ENCODE measurements at regions not wholly inside any gene's neighbourhood (a gene's known extent, or its start where the extent isn't known, plus 50 kb on each side); places are given as distances from the start of the nearest gene placed in this dataset.
"Not testable (repeated sequence)": the region's sequence is repeated elsewhere in the genome, so short reads cannot be mapped to it uniquely, and the experiment has no call there.

GRCh38 chr7:118858651-118859149, 634.2 kb downstream of the ANKRD7 start:
- Mint-ChIP-seq H3K27me3 (no peaks in the 10 kb centered on the region), H3K36me3 (ENCODE audit: low read depth) (no peaks in the 10 kb centered on the region), H3K9me3 (peaks cover 4% of the 10 kb centered on the region), H3K27ac (no peak overlapping the region), H3K4me3 (no peak overlapping the region), H3K4me1 (no peaks in the 10 kb centered on the region)
- intact Hi-C loops (cut with micrococcal nuclease) = no loop called here
- DNase-seq = no peak

DNA sequence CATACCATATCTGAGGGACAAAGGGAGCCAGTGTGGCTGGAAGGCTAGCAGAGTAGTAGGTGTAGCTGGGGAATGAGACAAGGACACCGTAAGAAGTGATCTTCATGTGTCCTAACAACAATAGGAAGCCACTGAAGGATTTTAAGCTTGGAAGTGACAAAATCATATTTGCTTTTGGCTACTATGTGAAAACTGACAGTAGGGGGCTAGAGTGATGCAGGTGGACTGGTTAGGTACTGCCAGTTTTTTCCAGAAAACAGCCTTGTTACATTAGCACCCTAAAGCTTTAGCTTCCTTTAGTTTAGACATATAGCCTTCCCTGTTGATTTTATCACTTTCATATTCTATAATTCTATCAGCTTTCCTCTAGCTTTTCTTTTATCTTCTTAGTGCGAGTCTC, 637.1 kb downstream of the ANKRD7 start:
- no peak overlapping the region for H3K27ac Mint-ChIP-seq
- no peaks in the 10 kb centered on the region for H3K36me3 Mint-ChIP-seq (ENCODE audit: low read depth)
- peaks cover 4% of the 10 kb centered on the region for H3K9me3 Mint-ChIP-seq
- H3K27me3 Mint-ChIP-seq = no peaks in the 10 kb centered on the region
- no peaks in the 10 kb centered on the region for H3K4me1 Mint-ChIP-seq
- intact Hi-C loops (cut with micrococcal nuclease) = no loop called here
- DNase-seq = no peak
- no peak overlapping the region for H3K4me3 Mint-ChIP-seq

DNA sequence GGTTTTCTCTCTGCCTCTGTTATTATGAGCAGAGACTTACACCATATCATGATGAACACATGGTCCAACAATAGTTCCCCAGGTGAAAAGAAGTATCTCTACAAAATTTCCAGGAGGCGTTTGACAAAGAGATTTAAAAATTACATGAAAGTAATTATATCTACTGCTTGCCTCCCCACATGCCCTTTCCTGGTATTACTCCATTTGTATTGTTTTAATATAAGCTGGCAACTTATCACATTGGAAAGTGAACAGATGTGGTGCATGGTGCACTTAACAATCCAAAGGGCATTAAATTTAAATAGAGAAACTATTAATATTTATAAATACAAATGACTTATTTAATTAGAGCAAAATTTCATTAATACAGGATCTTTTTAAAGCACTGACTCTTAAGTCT, 638.2 kb downstream of the ANKRD7 start:
- Mint-ChIP-seq H3K36me3 (ENCODE audit: low read depth) (no peaks in the 10 kb centered on the region), H3K4me3 (no peak overlapping the region), H3K4me1 (no peaks in the 10 kb centered on the region), H3K27ac (no peak overlapping the region), H3K27me3 (no peaks in the 10 kb centered on the region), H3K9me3 (peaks cover 1% of the 10 kb centered on the region)
- intact Hi-C loops (cut with micrococcal nuclease) = no loop called here
- no peak for DNase-seq

- Mint-ChIP-seq H3K4me3 (no peak overlapping the region), H3K36me3 (ENCODE audit: low read depth) (no peaks in the 10 kb centered on the region), H3K27me3 (no peaks in the 10 kb centered on the region), H3K27ac (no peak overlapping the region), H3K9me3 (no peaks in the 10 kb centered on the region), H3K4me1 (no peaks in the 10 kb centered on the region)
- DNase-seq = no peak
- intact Hi-C loops (cut with micrococcal nuclease) = no loop called here
These were observed 639.5 kb downstream of the ANKRD7 start for GRCh38 chr7:118863966-118864365.

- Mint-ChIP-seq H3K9me3 (no peaks in the 10 kb centered on the region), H3K36me3 (ENCODE audit: low read depth) (no peaks in the 10 kb centered on the region), H3K4me3 (no peak overlapping the region), H3K27ac (no peak overlapping the region), H3K27me3 (no peaks in the 10 kb centered on the region), H3K4me1 (no peaks in the 10 kb centered on the region)
- DNase-seq = no peak
- intact Hi-C loops (cut with micrococcal nuclease) = no loop called here
These were observed 643.4 kb downstream of the ANKRD7 start for GRCh38 chr7:118867860-118868259.

GRCh38 chr7:118869141-118869540, 644.6 kb downstream of the ANKRD7 start:
- DNase-seq; H3K27me3 Mint-ChIP-seq; H3K27ac Mint-ChIP-seq; intact Hi-C loops (cut with micrococcal nuclease); H3K4me1 Mint-ChIP-seq; H3K9me3 Mint-ChIP-seq; H3K36me3 Mint-ChIP-seq (ENCODE audit: low read depth); H3K4me3 Mint-ChIP-seq: not testable (repeated sequence)

GRCh38 chr7:118870187-118870586, 645.7 kb downstream of the ANKRD7 start:
- no peaks in the 10 kb centered on the region for H3K27me3 Mint-ChIP-seq
- H3K27ac Mint-ChIP-seq = no peak overlapping the region
- no peaks in the 10 kb centered on the region for H3K9me3 Mint-ChIP-seq
- intact Hi-C loops (cut with micrococcal nuclease) = no loop called here
- no peaks in the 10 kb centered on the region for H3K4me1 Mint-ChIP-seq
- H3K36me3 Mint-ChIP-seq (ENCODE audit: low read depth) = no peaks in the 10 kb centered on the region
- no peak for DNase-seq
- H3K4me3 Mint-ChIP-seq = no peak overlapping the region

DNA sequence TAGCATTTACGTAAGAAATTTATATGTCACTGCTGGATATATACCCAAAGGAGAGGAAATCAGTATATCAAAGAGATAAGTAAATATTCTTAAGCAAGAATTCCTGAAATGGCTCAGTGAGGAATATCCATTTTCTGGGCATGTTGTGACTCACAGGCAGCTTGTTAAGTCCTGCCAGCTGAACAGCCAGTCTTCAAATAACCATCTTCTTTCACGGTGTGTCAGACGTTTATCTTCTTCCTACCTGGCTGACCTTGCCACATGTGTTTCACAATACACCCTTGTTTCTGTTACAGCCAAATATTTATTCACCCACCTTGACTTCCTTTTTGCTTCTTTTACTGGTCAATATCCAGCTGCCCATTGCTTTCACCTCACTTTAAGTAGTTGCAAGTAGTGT, 648.1 kb downstream of the ANKRD7 start:
- no peaks in the 10 kb centered on the region for H3K4me1 Mint-ChIP-seq
- H3K27me3 Mint-ChIP-seq = no peaks in the 10 kb centered on the region
- intact Hi-C loops (cut with micrococcal nuclease) = no loop called here
- no peak overlapping the region for H3K4me3 Mint-ChIP-seq
- no peaks in the 10 kb centered on the region for H3K36me3 Mint-ChIP-seq (ENCODE audit: low read depth)
- H3K27ac Mint-ChIP-seq = no peak overlapping the region
- no peaks in the 10 kb centered on the region for H3K9me3 Mint-ChIP-seq
- DNase-seq = no peak

DNA sequence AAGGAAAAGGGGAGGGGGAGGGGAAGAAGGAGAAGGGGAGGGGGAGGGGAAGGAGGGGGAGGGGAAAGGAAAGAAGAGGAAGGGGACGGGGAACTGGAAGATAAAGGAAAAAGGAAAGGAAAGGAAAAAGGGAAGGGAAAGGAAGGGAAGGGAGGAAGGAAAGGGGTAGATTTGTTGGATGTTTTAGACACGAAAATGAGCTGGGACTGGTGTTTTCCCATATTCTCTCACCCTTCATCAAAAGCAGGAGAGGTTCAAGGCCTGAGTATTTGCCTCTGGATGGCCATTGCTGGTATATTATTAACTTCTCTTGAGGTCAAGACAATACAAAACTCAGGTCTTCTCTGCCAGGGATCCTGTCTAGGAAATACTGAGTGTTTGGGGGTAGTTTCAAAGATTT, 652.7 kb downstream of the ANKRD7 start:
- intact Hi-C loops (cut with micrococcal nuclease) = no loop called here
- Mint-ChIP-seq H3K4me1 (no peaks in the 10 kb centered on the region), H3K4me3 (no peak overlapping the region), H3K27me3 (no peaks in the 10 kb centered on the region), H3K27ac (no peak overlapping the region), H3K36me3 (ENCODE audit: low read depth) (no peaks in the 10 kb centered on the region), H3K9me3 (no peaks in the 10 kb centered on the region)
- DNase-seq = no peak

DNA sequence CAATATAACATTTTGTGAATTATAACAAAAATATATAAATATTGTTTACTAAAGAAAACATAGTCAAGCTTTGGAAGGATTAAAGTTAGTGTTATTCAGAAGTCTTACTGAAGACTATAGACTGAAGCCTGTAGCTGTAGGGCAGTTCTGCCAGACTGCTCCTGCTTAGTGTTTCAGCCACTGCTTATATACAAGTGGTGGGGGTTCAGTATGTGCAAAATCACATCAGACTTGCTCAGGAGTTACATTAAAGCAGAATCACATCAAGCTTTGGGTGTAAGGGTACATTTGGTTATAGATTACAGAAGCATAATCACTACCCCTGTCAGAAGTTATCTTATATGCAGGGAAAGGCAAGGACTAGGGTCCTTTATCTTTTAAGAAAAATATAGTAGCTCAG, 653.8 kb downstream of the ANKRD7 start:
- Mint-ChIP-seq H3K4me3 (no peak overlapping the region), H3K27me3 (no peaks in the 10 kb centered on the region), H3K9me3 (no peaks in the 10 kb centered on the region), H3K27ac (no peak overlapping the region), H3K36me3 (ENCODE audit: low read depth) (no peaks in the 10 kb centered on the region), H3K4me1 (no peaks in the 10 kb centered on the region)
- DNase-seq = no peak
- intact Hi-C loops (cut with micrococcal nuclease) = no loop called here

DNA sequence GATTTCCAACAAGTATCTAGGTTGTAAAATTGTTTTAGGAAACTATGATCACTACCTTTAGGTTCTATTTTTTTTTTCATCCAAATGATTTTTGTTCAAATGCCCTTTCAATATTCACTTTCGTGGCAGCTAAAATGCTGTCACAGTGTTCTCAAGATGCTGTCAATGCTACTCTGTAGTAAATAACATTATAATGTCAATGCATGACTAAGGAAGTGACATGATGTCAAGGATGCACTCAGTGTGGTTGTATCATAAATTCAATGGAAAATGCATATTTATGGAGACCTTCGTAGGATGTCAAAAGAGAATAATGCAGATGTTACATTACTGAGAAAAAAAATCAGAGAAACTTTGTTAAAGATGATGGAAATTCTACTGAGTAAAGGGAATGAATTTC, 673.8 kb downstream of the ANKRD7 start:
- Mint-ChIP-seq H3K4me3 (no peak overlapping the region), H3K4me1 (no peaks in the 10 kb centered on the region), H3K9me3 (no peaks in the 10 kb centered on the region), H3K27ac (no peak overlapping the region), H3K27me3 (no peaks in the 10 kb centered on the region), H3K36me3 (ENCODE audit: low read depth) (no peaks in the 10 kb centered on the region)
- DNase-seq = no peak
- intact Hi-C loops (cut with micrococcal nuclease) = no loop called here

GRCh38 chr7:118902600-118902999, 678.1 kb downstream of the ANKRD7 start:
- H3K27ac Mint-ChIP-seq = no peak overlapping the region
- H3K4me1 Mint-ChIP-seq = no peaks in the 10 kb centered on the region
- H3K36me3 Mint-ChIP-seq (ENCODE audit: low read depth) = no peaks in the 10 kb centered on the region
- intact Hi-C loops (cut with micrococcal nuclease) = no loop called here
- no peak overlapping the region for H3K4me3 Mint-ChIP-seq
- no peaks in the 10 kb centered on the region for H3K9me3 Mint-ChIP-seq
- H3K27me3 Mint-ChIP-seq = no peaks in the 10 kb centered on the region
- DNase-seq = no peak

DNA sequence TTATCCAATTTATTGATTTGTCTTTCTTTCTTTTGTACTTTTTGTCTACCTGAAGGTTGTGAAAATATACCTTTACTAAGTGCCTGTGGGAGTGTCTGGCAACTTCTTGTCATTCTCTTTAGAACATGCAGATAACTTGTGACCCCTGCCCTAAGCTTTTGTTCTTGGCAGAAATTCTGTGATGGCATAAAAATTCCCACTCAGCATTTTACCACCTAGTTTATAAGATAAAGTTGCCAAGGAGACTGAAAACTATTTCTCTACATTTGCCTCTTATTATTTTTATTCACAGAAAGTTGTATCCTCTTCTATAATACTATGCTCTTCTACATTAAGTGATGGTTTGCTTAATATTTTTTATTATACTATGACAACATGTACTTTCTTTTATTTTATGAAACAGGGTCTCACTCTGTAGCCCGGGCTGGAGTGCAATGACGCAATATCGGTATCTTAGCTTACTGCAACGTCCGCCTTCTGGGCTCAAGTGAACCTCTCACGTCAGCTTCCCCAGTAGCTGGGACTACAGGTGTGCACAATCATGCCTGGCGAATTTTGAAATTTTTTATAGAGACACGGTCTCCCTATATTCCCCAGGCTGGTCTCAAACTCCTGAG, 683.5 kb downstream of the ANKRD7 start:
- Mint-ChIP-seq H3K36me3 (ENCODE audit: low read depth) (no peaks in the 10 kb centered on the region), H3K9me3 (no peaks in the 10 kb centered on the region), H3K4me3 (no peak overlapping the region), H3K4me1 (no peaks in the 10 kb centered on the region), H3K27ac (no peak overlapping the region), H3K27me3 (no peaks in the 10 kb centered on the region)
- intact Hi-C loops (cut with micrococcal nuclease) = no loop called here
- no peak for DNase-seq

- H3K4me3 Mint-ChIP-seq; DNase-seq; intact Hi-C loops (cut with micrococcal nuclease); H3K4me1 Mint-ChIP-seq; H3K27ac Mint-ChIP-seq; H3K27me3 Mint-ChIP-seq; H3K36me3 Mint-ChIP-seq (ENCODE audit: low read depth); H3K9me3 Mint-ChIP-seq: not testable (repeated sequence)
These were observed 691.6 kb downstream of the ANKRD7 start for GRCh38 chr7:118916120-118916519.

DNA sequence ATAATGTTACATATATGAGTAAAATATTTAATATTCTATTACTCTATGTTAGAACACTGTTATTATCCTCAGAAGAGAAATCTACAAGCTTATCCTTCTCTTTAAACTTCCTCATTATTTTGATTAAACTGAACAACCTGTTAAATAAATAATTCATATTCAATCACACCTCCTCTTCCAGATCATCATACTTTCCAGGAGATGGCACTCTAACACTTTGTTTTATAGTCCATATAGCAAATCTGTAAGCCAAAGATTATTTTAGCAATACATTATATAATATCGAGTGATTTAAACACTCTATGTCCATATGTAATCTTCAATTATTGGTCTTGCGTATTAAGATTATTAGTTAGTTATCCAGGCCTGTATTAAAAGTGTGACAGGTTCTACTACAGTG, 694.1 kb downstream of the ANKRD7 start:
- H3K36me3 Mint-ChIP-seq (ENCODE audit: low read depth) = no peaks in the 10 kb centered on the region
- no peak overlapping the region for H3K4me3 Mint-ChIP-seq
- no peak overlapping the region for H3K27ac Mint-ChIP-seq
- intact Hi-C loops (cut with micrococcal nuclease) = no loop called here
- no peaks in the 10 kb centered on the region for H3K4me1 Mint-ChIP-seq
- H3K27me3 Mint-ChIP-seq = no peaks in the 10 kb centered on the region
- no peak for DNase-seq
- no peaks in the 10 kb centered on the region for H3K9me3 Mint-ChIP-seq
